HL-60 (cell line): ENCODE measurements at regions not wholly inside any gene's neighbourhood (a gene's known extent, or its start where the extent isn't known, plus 50 kb on each side); places are given as distances from the start of the nearest gene placed in this dataset.

Experiments used
- CTCF ChIP-seq: IDR thresholded peaks from one replicate; pipeline ENCODE4 v1.5.1; 2011; ENCODE audit warnings: low read length, control low read depth, inconsistent platforms; ENCODE audit not compliant: insufficient read depth
- GABPA ChIP-seq: IDR thresholded peaks from 2 replicates; pipeline ENCODE4 v1.6.1; 2012; ENCODE audit warnings: low read depth
- POLR2AphosphoS5 ChIP-seq: IDR thresholded peaks from 2 replicates; pipeline ENCODE4 v1.6.1; 2012; ENCODE audit warnings: low read depth
- REST ChIP-seq: IDR thresholded peaks from 2 replicates; pipeline ENCODE4 v1.6.1; 2012; ENCODE audit warnings: low read depth; ENCODE audit not compliant: insufficient replicate concordance
- SPI1 ChIP-seq: IDR thresholded peaks from 2 replicates; pipeline ENCODE4 v1.6.1; 2012; ENCODE audit warnings: low read depth, mild to moderate bottlenecking, borderline replicate concordance

- TF ChIP-seq CTCF (no peak), POLR2AphosphoS5 (no peak), SPI1 (no peak), REST (no peak), GABPA (no peak)
These were observed 185.1 kb upstream of the ADO start for GRCh38 chr10:62619413-62619738.
